Vagina (tissue), 2 donors: ENCODE measurements at regions not wholly inside any gene's neighbourhood (a gene's known extent, or its start where the extent isn't known, plus 50 kb on each side); places are given as distances from the start of the nearest gene placed in this dataset.

Source experiments
- POLR2A ChIP-seq, 2 donors: fragments of 450-650 bp; IDR thresholded peaks; one replicate each; pipeline ENCODE4 v1.6.1; 2017; ENCODE audit warnings: antibody characterized with exemption in 2 of 2, mild to moderate bottlenecking in 2 of 2, moderate library complexity in 2 of 2
- TF ChIP-seq, protein P1 (sequence below), 3 experiments: fragments of 450-650 bp in 2 of 3; fragments of 200-600 bp in 1 of 3; sonication (generic) in 1 of 3; IDR thresholded peaks; one replicate each; pipeline ENCODE4 v1.5.1; 2017 to 2019; ENCODE audit warnings: antibody characterized with exemption in 3 of 3, mild to moderate bottlenecking in 2 of 3, moderate library complexity in 2 of 3

DNA sequence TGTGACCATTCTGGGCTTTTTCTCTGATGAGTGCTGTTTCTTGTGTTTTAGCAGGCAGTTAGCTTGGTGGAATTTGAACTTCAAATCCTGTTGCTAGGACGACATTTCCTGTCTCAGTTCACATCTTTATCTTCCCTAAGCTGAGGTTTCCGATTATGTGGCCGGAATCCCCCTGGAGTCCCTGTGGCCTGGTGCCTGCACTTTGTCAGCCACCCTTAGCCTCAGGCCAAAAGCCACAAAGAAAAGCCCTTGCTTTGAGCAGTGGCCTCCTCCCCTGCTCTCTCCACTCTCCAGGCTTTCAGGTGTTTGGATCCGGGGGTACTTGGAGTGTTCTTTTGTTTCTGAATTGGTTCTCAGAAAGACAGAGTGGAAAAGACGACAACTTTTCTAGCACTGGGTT lies 59.9 kb upstream of the PMEPA1 start:
- no peak for TF ChIP-seq POLR2A (IDR thresholded peaks at IDR 0.05)
- TF ChIP-seq, protein P1, sequence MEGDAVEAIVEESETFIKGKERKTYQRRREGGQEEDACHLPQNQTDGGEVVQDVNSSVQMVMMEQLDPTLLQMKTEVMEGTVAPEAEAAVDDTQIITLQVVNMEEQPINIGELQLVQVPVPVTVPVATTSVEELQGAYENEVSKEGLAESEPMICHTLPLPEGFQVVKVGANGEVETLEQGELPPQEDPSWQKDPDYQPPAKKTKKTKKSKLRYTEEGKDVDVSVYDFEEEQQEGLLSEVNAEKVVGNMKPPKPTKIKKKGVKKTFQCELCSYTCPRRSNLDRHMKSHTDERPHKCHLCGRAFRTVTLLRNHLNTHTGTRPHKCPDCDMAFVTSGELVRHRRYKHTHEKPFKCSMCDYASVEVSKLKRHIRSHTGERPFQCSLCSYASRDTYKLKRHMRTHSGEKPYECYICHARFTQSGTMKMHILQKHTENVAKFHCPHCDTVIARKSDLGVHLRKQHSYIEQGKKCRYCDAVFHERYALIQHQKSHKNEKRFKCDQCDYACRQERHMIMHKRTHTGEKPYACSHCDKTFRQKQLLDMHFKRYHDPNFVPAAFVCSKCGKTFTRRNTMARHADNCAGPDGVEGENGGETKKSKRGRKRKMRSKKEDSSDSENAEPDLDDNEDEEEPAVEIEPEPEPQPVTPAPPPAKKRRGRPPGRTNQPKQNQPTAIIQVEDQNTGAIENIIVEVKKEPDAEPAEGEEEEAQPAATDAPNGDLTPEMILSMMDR (IDR thresholded peaks at IDR 0.05): no peak
